SK-MEL-5 (cell line): ENCODE measurements at regions not wholly inside any gene's neighbourhood (a gene's known extent, or its start where the extent isn't known, plus 50 kb on each side); places are given as distances from the start of the nearest gene placed in this dataset.
"Not testable (repeated sequence)": the region's sequence is repeated elsewhere in the genome, so short reads cannot be mapped to it uniquely, and the experiment has no call there.

Experiments used
- DNase-seq: peaks from one replicate; pipeline ENCODE4 v3.0.0-alpha.2; 2016; ENCODE audit warnings: low read depth, low spot score
- in situ Hi-C: cut with HindIII; loops from 2 replicates; pipeline ENCODE4 v1.10.0; 2016; ENCODE audit warnings: low sequenced_read_pairs, high pct_unique_total_duplicates, low pct_unique_long_range_greater_than_20kb

GRCh38 chr14:58771016-58771415, 133.3 kb downstream of the DACT1 start:
- DNase-seq = no peak
- in situ Hi-C loops = no loop called here

- in situ Hi-C loops = no loop called here
- DNase-seq = no peak
These were observed 134.4 kb downstream of the DACT1 start for GRCh38 chr14:58772116-58772515.

- no peak for DNase-seq
- in situ Hi-C loops = no loop called here
These were observed 135.2 kb downstream of the DACT1 start for GRCh38 chr14:58772794-58773620.

- in situ Hi-C loops = no loop called here
- DNase-seq = no peak
These were observed 136.8 kb downstream of the DACT1 start for GRCh38 chr14:58774531-58774930.

DNA sequence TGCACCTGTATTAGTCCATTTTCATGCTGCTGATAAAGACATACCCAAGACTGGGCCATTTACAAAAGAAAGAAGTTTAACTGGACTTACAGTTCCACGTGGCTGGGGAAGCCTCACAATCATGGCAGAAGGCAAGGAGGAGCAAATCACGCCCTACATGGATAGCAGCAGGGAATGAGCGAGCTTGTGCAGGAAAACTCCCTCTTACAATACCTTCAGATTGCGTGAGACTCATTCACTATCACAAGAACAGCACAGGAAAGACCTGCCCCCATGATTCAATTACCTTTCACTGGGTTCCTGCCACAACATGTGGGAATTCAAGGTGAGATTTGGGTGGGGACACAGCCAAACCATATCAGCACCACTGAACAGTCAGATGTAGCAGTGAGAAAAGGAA, 137.4 kb downstream of the DACT1 start:
- DNase-seq, in situ Hi-C loops: not testable (repeated sequence)

- DNase-seq = no peak
- in situ Hi-C loops = no loop called here
These were observed 138.8 kb downstream of the DACT1 start for GRCh38 chr14:58776516-58776915.

GRCh38 chr14:58777541-58777979, 139.8 kb downstream of the DACT1 start:
- no peak for DNase-seq
- in situ Hi-C loops = no loop called here

DNA sequence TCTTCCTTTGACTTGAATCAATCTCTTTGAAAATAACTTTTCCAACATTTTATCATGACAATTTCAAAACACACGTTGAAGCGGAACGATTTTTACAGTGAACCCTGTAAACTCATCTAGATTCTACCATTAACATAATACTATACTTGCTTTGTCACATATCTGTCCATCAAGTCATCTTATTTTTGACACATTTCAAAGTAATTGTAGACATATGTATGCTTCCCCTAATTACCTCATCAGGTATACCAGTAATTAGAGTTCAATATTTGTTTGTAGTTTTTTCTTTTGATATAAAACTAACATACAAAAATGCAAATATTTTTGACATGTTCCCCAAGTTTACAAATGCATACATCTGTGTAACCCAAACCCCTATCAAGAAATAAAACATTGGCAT, 140.4 kb downstream of the DACT1 start:
- in situ Hi-C loops = no loop called here
- DNase-seq = no peak

GRCh38 chr14:58779376-58779775, 141.6 kb downstream of the DACT1 start:
- in situ Hi-C loops = no loop called here
- DNase-seq = no peak

- no peak for DNase-seq
- in situ Hi-C loops = no loop called here
These were observed 142.4 kb downstream of the DACT1 start for GRCh38 chr14:58780185-58780584.

DNA sequence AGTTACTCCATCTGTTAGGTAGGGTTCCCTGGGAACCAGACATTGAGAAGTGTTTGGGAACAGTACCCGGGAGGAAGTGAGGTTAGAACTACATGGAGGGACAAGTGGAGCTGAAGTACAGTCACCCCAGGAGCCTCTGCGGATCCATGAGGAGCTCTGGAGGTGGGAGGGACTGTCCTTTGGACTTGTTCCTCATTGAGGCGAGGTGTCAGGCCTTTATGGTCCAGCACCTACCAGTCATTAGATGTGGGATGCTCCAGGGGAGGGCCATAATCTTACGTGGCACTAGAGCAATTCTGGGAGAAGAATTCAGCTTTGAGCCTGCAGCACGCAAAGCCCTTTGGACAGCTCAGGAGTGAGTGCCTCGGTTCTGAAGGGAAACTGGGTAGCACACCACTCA, 142.8 kb downstream of the DACT1 start:
- DNase-seq = no peak
- in situ Hi-C loops = no loop called here

DNA sequence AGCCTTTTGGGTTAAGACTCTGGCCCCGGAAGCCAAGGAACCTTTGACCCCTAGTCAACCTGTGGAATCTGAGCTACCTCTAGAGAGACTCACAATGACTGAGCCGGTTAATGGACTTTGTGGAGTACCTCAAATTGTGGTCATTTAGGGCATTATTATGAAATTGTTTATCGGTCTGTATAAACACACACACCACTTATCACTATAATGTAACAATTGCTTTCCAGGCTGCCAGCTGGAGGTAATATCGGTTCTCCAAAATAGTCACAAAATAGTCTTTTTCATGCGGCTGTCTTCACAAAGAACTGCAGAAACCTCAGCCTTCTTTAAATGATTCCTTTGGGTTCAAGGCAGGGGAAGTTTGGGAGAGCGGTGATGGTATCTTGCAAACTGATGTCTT, 144.2 kb downstream of the DACT1 start:
- in situ Hi-C loops = no loop called here
- no peak for DNase-seq

GRCh38 chr14:58783792-58784511, 146.2 kb downstream of the DACT1 start:
- no peak for DNase-seq
- in situ Hi-C loops = no loop called here

DNA sequence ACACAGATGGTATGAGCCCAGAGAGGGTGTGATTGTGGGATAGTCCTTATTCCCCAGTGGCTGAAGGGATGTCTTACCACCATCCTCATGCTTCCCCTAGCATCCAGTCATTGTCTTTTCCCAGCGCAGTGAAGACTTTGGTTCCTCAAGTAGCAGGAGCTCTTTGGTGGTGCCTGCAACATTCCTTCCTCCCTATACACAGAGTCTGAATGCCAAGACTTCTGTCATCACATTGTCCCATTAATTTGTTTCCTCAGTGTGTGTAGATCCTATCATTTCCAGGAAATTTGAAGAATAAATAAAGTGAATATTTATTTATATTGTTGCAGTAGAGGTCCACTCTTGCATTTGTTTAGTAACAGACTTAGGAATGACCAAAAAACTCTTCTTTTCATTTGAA, 147.2 kb downstream of the DACT1 start:
- in situ Hi-C loops = no loop called here
- DNase-seq = no peak

- in situ Hi-C loops = no loop called here
- DNase-seq = no peak
These were observed 147.9 kb downstream of the DACT1 start for GRCh38 chr14:58785701-58786100.

DNA sequence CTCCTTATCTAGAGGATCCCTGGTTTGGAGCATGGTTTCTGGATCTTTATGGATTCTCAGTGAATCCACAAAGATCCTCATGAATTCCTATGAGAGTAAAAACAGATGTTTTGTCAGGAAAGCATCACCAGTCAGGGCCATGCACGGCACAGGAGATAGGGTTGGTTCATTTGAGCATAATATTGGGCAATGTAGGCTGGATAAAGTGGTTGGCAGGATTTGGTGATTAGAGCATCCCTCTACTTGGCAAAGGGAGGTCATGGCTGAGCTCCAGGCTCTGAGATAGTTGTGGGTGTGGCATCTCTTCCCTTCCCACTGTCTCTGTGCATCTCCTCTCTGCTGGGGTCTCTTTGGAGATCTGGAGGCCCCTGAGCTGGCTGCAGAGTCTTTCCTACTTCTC, 149.8 kb downstream of the DACT1 start:
- in situ Hi-C loops = no loop called here
- no peak for DNase-seq

DNA sequence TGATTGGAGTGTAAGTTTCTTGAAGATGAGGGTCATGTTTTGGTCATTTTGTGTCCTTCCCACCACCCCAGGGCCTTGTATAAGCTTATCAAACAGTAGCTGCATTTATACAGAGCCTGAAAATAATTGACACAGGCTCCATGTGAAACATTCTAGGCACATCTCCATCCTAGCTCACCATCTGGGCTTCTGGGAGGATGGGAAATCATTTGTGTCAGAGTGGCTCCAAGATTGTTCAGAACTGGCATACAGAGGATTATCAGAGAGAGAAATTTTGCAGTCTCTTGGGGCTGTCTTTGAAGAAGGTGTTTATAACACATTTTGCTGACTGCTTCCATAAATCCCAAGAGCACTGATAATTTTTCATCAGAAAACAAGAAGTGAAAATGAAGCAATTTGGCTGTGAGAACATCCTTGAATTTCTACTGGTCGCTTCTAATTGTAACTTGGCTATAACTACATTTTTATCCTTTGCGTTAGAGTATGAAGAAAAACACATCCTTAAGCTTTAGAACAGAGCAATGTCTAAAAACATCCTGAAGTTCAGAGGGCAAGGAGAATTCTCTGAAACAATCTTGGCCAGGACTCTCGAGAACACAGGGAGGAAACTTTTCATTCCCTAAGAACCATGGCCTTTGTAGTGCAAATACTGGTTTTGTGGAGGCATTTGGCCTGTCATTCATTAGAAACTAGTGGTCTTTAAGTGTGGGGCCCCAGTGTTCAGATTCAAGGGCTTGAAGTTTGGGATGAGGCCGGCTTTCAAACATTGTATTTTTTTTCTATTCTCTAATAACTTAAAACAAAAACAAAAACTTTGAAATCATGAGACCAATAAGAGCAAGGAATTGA, 151.1 kb downstream of the DACT1 start:
- in situ Hi-C loops = no loop called here
- no peak for DNase-seq

- DNase-seq = no peak
- in situ Hi-C loops = no loop called here
These were observed 152.0 kb downstream of the DACT1 start for GRCh38 chr14:58789736-58790135.
